Mucosa of descending colon (tissue), 3 donors: ENCODE measurements at regions not wholly inside any gene's neighbourhood (a gene's known extent, or its start where the extent isn't known, plus 50 kb on each side); places are given as distances from the start of the nearest gene placed in this dataset.

Experiments used
- ATAC-seq: fragments of 200-7000 bp; cut with Tn5 transposase; one replicate; pipeline ENCODE4 v1.9.1; 2020; ENCODE audit warnings: mild to moderate bottlenecking, moderate library complexity
- DNase-seq, 3 donors: peaks; one replicate each; pipeline ENCODE4 v3.0.0-alpha.2; 2020
- H3K36me3 ChIP-seq: fragments of 200-600 bp; one replicate; pipeline ENCODE4 v1.8.0; 2021; ENCODE audit warnings: low read depth, mild to moderate bottlenecking
- H3K4me1 ChIP-seq: fragments of 200-600 bp; one replicate; pipeline ENCODE4 v1.8.0; 2021; ENCODE audit warnings: low read depth, mild to moderate bottlenecking
- H3K4me3 ChIP-seq: fragments of 200-600 bp; one replicate; pipeline ENCODE4 v1.8.0; 2021; ENCODE audit warnings: mild to moderate bottlenecking
- H3K9me3 ChIP-seq: fragments of 200-600 bp; one replicate; pipeline ENCODE4 v1.8.0; 2021; ENCODE audit warnings: mild to moderate bottlenecking
- CTCF ChIP-seq: fragments of 200-600 bp; IDR thresholded peaks from one replicate; pipeline ENCODE4 v1.8.0; 2022; ENCODE audit warnings: antibody characterized with exemption, mild to moderate bottlenecking
- intact Hi-C, 2 donors: fragments of 100-400 bp; cut with DNase I in 1 of 2; cut with micrococcal nuclease in 1 of 2; formaldehyde crosslinking; loops; one replicate each; pipeline versions ENCODE4 v1.11.0 to v1.11.1; 2022; cut with DNase I, micrococcal nuclease
- donor health status: DM: no; HTN: no; CAD: no; lungs with moderate emphysema.
- donor health status: DM: no; HTN: no; CAD: no.
- donor health status: DM: no; HTN: yes; CAD: no.

- Histone ChIP-seq H3K36me3 (no peaks in the 10 kb centered on the region), H3K4me3 (no peak overlapping the region), H3K9me3 (no peaks in the 10 kb centered on the region), H3K4me1 (no peaks in the 10 kb centered on the region)
- no peak for TF ChIP-seq CTCF
- DNase-seq, result no peak
- no peak for ATAC-seq
- intact Hi-C loops, result no loop called here
These were observed 268.7 kb upstream of the AGTR1 start for GRCh38 chr3:148428862-148429605.

- H3K4me3 ChIP-seq, result no peak overlapping the region
- H3K36me3 ChIP-seq, result no peaks in the 10 kb centered on the region
- H3K4me1 ChIP-seq, result no peaks in the 10 kb centered on the region
- no peak for ATAC-seq
- H3K9me3 ChIP-seq, result no peaks in the 10 kb centered on the region
- no peak for TF ChIP-seq CTCF
- intact Hi-C loops, result no loop called here
- DNase-seq, result no peak
These were observed 264.0 kb upstream of the AGTR1 start for GRCh38 chr3:148433665-148434064.

DNA sequence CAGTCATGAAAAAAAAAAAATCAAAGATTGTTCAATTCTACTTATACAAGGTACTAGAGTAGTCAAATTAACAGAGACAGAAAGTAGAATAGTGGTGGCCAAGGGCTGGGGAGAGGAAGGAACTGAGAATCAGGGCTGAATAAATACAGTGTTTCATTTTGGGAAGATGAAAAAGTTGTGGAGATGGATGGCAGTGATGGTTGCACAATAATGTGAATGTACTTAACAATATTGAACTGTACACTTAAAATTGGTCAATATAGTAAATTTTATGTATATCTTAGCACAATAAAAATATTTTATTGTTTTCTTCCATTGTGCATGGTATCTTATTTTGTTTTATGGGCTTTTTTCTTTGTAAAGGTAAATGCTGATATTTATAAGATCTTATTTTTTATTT, 262.2 kb upstream of the AGTR1 start:
- no peak for ATAC-seq
- Histone ChIP-seq H3K4me1 (no peaks in the 10 kb centered on the region), H3K9me3 (no peaks in the 10 kb centered on the region), H3K4me3 (no peak overlapping the region), H3K36me3 (no peaks in the 10 kb centered on the region)
- intact Hi-C loops, result no loop called here
- TF ChIP-seq CTCF, result no peak
- DNase-seq, result no peak

- intact Hi-C loops, result no loop called here
- Histone ChIP-seq H3K9me3 (no peaks in the 10 kb centered on the region), H3K4me3 (no peak overlapping the region), H3K36me3 (no peaks in the 10 kb centered on the region), H3K4me1 (no peaks in the 10 kb centered on the region)
- DNase-seq (no peak), ATAC-seq (no peak)
- no peak for TF ChIP-seq CTCF
These were observed 258.4 kb upstream of the AGTR1 start for GRCh38 chr3:148439254-148439822.

- no peak for ATAC-seq
- H3K9me3 ChIP-seq, result no peaks in the 10 kb centered on the region
- H3K36me3 ChIP-seq, result no peaks in the 10 kb centered on the region
- DNase-seq, result no peak
- intact Hi-C loops, result no loop called here
- no peaks in the 10 kb centered on the region for H3K4me1 ChIP-seq
- no peak for TF ChIP-seq CTCF
- no peak overlapping the region for H3K4me3 ChIP-seq
These were observed 256.5 kb upstream of the AGTR1 start for GRCh38 chr3:148441191-148441590.
